ENCODE measurements at regions not wholly inside any gene's neighbourhood (a gene's known extent, or its start where the extent isn't known, plus 50 kb on each side); places are given as distances from the start of the nearest gene placed in this dataset.

DNA sequence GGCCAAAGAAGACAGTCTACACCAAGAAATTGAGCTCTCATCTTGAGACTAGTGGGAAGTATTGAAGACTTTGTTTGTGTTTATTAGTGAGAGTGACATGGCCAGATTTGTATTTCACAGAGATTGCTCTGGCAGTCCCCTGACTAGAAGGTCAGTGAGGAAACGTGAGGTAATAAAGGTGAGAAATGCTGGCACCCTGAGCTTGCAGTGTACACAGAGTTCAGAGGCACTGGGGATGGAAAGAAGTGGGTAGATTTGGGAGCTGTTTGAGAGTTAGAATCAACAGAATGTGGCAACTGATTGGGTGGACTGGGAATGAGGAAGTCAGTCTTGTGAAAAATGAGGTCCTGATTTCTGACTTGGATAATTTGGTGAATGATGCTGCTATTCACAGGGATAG, 336.9 kb downstream of the SNAPC1 start:
- DNase-seq = no peak

- no peak for DNase-seq
Measured at GRCh38 chr14:62101189-62101588, 339.0 kb downstream of the SNAPC1 start.

DNA sequence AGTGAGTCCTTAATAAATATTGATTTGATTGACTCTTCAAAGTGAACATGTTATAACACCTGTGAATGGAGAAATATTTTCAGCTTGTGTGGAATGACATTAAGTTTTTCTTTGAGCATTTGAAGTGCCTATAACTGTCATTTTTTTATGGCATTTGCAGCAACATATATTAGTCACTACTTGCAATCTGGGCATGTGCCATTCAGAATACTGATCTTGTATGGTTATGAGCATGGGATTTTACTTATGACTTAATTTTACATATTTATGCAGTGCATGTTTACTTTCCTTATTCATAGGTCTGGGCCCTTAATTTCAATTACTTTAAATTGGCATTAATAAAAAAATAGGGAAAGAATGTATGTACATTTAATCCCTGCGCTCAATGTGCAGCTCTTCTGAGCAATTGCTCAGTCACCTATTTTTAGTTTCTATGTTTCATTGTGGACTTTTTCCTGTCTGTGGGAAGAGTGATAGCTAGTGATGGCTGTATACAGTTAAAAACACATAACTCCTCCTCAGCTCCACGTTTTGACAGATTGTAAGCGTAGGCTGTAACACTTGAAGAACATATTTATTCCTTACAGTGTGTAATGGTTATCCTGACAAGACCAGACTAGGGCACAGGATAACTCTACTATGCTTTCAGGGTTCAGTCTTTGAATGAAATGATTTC, 339.6 kb downstream of the SNAPC1 start:
- DNase-seq = no peak

GRCh38 chr14:62102349-62102725, 340.1 kb downstream of the SNAPC1 start:
- DNase-seq = no peak

DNA sequence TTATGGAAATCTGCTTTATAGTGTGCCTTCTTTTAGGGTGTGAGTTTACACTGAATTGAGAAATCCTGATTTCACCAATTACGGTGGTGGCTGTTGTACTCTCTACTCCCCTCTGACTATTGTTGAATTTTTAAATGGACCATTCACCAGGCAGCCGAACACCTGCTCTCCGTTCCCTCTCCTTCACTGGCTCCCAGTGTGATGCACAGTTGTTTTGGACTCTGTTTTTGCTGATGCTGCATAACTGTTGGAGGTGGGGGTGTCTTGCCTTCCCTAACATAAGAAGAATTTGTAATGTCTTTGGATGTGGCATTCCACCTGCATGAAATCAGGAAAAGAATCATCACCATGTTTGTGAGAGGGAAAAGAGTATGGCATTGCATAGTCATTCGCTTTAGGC, 341.2 kb downstream of the SNAPC1 start:
- DNase-seq = peak in 1 of 2 experiments; percentile 18

DNA sequence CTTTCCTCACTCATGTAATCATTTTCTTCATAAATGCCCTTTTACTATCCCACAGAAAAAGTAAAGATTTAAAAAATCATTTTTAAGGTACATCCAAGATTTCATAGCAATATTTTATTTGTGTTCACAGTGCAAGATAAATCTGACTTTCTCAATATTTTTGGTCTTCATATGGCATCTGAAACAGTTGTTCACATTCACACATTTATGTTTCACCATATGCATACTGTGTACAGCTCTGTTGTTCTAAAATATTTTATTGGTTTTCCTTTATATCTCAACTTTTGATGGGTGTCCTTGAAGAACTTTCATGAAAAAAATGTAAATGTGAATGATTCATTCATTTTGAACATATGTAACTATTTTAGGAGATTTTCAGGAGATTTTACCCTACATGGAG, 348.7 kb downstream of the SNAPC1 start:
- no peak for DNase-seq

DNA sequence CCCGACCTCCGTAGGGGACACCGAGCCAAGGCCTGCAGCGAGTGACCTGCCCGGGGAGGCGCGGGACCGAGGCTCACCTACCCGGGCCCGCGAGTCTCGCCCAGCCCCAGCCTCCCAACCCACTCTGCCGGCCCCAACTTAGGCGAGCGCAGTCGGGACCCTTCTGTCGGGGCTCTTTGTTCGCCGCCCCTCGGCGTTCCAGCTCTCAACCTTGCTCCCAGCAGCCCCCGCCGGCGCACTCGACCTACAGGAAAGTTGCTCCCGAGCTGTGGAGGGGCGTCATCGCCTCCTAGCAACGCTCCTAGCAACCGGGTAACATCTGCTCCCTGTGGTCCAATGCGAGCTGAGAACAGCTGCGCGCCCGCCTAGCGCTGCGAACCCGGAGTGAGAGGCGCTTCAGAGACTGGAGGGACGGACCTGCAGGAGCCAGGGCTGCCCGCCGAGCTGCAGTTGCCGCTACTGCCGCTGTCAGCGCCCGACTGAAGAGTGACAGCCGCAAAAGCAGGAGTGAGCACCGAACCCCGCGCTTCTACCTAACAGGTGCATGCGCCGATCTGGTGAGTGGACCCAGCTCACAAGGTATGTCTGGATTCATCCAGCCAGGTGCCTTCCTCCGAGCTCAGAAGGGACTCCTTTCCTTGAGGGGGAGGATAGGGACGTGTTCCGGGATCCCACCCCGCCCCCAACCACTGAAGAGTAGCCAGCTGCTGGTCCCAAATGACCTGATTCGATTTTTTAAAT, 355.0 kb downstream of the SNAPC1 start:
- DNase-seq = peak; percentile 77 to 89

DNA sequence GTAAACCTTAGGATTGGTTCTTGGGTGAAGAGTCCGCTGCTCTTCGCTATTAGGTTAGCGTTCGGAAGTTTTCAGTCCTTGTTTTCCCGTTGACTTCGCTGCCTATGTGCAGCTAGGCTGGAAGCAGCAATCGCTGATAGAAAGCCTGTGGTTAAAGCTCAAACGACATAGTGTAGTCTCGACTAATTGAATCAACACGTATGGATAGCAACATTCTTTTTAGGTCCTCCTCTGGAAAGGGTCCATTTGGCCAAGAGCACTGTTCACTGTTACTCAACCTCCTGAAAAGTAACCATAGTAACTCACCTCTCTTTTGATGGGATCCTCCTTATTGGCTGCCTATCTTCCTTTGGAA, 355.5 kb downstream of the SNAPC1 start:
- no peak for DNase-seq

GRCh38 chr14:62118461-62118860, 356.2 kb downstream of the SNAPC1 start:
- no peak for DNase-seq

- DNase-seq = no peak
Measured at GRCh38 chr14:62118871-62119270, 356.7 kb downstream of the SNAPC1 start.

DNA sequence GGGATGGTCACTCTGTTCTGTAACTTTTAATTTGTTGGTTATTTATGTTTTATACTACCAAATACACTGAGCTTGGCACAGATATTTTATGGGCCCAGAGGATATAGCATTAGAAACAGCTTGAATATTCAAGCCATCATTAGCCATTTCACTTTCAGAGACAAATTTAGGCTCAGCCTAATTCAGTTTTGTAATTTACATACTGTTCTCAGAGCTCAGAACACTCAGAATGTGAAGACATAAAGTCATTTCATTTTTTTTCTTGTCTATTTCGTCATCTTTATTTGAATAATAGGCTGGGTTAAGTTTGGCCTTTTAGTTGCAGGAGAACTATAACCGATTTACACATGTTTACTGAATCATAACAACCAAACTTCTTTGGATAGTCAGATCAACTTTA, 361.7 kb downstream of the SNAPC1 start:
- DNase-seq = no peak

DNA sequence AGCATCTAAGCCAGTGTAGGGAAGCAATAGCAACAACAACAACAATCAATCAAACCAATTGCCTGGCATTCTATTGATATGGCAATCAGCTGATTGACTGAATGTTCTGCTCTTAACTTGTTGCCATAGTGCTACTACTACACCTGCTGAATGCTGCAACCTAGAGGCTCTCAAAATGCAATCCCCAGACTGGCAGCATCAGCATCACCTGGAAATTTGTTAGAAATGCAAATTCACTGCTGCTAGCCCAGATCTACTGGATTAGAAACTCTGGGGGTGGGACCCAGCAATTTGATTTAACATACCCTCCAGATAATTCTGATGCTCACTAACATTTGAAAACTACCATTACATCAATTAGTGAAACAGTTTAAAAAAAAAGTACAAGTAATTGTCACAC, 363.6 kb downstream of the SNAPC1 start:
- no peak for DNase-seq

DNA sequence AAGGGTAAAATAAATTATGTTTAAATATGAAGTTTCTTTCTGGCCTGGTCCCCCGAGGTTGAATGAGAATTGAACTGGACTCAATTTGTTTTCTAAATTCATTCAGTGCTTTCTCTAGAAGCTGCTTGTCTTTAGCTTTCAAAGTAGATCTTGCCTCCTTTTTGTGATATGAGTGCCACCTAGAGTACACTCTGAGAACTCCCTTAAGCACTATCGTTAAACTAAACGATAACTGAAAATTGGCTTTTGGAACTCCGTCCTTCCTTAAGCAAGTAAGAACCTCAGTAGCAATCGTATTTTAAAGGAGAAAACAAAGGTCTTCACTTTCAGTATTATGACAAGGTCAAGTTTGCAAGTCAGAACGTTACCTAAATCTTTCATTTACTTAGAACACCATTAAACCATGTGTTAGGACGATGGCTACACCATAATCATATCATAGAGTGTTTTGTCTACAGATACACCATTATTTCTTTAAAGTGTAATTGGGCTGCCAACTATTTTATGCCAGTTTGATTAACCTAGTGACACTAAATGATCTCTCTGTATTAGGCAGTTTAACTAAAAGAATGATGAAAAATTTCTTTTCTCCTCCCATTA, 364.8 kb downstream of the SNAPC1 start:
- DNase-seq = peak; percentile 27 to 53

DNA sequence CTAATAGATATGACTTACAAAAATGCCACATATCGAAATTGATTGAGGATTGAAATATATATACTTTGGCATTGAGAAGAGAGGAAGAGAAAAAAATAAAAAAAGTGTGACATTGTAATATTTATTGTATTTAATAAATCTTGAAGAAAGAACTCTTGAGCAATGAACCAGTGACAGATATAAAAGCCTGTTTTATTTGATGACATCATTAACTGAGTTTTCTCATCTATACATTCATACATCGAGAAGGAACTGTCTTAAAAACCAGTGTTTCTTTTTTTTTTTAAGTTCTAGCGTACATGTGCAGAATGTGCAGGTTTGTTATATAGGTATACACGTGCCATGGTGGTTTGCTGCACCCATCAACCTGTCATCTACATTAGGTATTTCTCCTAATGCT, 368.2 kb downstream of the SNAPC1 start:
- DNase-seq = no peak

- no peak for DNase-seq
Measured at GRCh38 chr14:62133776-62134550, 371.7 kb downstream of the SNAPC1 start.

- DNase-seq = no peak
Measured at GRCh38 chr14:62138593-62138992, 376.4 kb downstream of the SNAPC1 start.

DNA sequence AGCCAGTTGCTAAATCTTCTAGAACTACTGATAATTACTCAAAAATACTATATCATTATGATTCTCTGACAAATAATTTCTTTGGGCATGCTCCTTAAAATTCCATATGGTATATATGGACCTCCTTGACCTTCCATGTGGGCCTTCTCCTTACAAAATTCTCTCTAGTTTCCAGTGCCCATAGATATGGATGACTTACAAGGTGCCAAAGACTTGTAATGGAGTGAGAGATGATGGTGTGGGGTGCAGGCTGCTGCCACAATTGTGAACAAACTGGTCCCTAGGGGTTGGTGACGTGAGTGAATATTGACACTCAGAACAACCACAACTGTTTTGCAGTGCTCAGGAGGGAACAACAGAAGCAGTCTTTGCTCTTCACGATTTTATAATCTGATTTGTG, 378.9 kb downstream of the SNAPC1 start:
- DNase-seq = no peak

GRCh38 chr14:62143245-62143644, 381.0 kb downstream of the SNAPC1 start:
- DNase-seq = no peak

DNA sequence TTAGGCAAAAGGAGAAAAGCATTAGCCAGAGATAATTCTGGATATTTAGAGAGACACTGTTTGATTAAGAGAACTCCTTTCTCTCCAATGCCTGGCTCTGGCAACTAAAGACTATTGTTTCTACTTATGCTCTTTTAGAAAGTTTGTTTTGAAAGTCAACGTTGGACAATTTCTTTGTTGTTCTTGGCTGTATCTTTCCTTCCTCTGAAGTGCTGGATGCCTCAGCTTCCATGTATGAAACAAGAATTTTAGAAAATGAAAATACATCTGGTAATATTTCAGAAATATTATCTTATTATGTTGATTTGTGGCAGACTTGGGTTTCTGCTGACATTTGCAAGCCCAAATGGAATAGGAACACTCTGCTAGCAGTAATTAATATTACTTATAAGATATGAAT, 382.6 kb downstream of the SNAPC1 start:
- no peak for DNase-seq

DNA sequence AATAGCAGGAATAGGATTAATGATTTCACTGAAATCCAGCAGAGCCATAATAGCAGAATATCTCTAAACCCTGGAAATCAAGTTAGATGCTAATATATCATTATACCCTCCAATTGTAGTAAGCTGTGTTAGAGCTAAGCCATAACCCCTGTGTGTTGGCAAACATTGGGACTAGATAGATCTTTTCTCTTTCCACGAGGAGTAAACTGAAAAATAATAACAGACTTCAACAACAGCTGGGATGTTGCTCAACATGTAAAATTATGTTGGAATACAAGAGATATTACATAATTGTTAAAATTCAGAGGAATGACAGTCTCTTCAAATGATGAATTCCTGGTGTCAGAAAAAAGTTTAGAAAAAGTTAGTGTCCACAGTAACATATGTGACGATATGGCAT, 383.8 kb downstream of the SNAPC1 start:
- DNase-seq = no peak

GRCh38 chr14:62156052-62156451, 393.8 kb downstream of the SNAPC1 start:
- no peak for DNase-seq

DNA sequence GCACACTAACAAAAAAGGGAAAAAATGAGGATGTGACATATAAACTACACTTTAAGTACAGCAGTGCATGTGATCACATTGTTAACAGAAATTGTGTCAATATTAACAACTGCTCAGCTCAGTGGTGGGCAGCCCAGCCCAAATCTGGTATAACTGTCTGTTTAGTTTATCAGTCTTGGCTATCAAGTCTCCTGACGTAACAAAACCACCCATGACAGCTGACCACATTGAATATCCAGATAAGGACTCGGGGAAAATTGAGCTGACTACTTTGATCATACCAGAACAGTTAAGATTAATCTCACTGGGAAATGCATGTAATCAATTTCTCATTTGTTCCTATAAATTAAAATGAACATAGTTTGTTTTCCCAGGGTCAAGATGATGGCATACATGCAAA, 396.6 kb downstream of the SNAPC1 start:
- no peak for DNase-seq

- DNase-seq = no peak
Measured at GRCh38 chr14:62159314-62159713, 397.1 kb downstream of the SNAPC1 start.
